Right forelimb (tissue), 1 donor: ENCODE measurements at regions not wholly inside any gene's neighbourhood (a gene's known extent, or its start where the extent isn't known, plus 50 kb on each side); places are given as distances from the start of the nearest gene placed in this dataset.

Experiments
- DNase-seq: peaks from one replicate; pipeline ENCODE4 v3.0.0-alpha.2; 2018

DNA sequence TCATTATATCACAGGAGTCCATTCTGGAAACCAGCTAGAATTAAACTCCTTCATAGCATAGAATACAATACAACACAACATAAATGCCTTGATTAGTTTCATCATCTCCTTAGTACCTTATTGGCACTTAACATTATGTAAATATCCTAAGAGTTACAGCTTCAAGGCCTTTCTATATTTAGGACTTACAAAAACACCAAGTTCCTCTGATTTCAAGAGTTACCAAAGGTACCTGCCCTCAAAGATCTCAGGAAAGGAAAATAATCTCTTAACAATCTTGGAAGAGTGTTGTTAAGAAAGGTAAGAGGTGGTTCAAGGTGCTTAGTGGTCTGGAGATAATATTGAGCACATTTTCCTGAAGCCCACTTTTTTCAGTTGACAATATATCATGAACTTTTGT is 477.7 kb downstream of the IGSF11 start:
- no peak for DNase-seq

DNA sequence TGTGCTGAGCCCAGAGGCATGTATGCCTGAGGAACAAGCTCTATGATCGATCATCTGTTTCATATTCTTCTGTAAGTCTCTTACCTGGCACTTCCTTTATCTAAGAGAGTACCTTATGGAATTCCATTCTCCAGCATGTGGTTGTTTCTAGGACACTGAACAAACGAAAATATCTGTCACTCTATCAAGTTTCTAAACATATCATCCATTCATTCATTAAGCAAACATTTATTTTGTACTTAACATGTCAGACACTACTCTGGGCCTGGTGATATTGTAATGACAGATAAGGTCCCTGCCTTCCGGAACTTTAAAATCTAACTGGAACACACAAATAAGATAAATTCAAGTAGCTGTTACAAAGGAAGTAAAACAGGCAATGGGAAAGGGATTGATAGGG is 477.1 kb downstream of the IGSF11 start:
- no peak for DNase-seq

DNA sequence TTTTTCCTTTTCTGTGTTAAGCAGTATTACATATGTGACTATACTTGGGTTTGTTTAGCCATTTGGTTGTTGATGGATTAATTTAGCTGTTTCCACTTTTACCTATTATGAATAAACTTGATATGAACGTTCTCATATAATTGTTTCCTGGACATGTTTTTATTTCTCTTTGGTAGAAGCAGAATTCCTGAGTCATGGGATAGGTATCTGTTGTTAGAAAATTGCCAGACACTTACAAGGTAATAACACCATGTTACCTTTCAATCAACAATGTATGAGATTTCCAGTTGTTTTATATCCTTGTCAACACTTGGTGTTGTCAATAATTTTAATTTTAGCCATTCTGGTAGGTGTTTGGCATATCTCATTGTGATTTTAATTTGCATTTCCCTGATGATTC is 475.4 kb downstream of the IGSF11 start:
- no peak for DNase-seq

DNA sequence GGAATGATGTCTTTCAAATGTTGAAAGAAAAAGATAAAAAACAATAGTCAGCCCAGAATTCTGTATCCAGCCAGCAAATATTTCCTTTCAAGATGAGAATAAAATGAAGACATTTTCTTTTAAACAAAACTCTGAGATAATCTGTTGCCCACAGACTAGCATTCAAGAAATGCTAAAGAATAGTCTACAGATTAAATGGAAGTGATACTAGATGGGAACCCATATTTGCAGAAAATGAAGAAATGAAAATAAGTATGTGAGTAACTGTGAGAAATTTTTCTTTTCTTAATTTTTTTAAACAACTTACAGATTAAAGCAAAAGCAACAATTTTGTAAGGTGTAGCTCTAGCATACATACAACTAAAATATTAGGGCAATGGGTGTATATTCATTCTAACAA is 469.8 kb downstream of the IGSF11 start:
- DNase-seq, result no peak

DNA sequence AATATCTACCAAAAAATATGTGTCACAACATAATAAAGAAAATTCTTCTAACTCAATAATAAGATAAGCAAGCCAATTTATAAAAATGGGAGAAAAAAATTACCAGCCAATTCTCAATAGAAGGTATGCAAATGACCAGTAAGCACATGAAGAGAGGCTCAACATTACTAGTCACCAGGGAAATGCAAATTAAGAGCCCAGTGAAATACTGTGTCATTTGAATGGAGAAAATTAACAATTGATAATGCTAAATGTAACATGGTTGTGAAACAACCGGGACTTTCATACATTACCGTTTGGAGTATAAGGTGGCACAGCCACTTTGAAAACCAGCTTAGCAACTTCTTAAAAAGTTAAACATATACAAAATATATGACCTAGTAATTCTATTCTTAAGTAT is 460.7 kb downstream of the IGSF11 start:
- DNase-seq, result no peak

DNA sequence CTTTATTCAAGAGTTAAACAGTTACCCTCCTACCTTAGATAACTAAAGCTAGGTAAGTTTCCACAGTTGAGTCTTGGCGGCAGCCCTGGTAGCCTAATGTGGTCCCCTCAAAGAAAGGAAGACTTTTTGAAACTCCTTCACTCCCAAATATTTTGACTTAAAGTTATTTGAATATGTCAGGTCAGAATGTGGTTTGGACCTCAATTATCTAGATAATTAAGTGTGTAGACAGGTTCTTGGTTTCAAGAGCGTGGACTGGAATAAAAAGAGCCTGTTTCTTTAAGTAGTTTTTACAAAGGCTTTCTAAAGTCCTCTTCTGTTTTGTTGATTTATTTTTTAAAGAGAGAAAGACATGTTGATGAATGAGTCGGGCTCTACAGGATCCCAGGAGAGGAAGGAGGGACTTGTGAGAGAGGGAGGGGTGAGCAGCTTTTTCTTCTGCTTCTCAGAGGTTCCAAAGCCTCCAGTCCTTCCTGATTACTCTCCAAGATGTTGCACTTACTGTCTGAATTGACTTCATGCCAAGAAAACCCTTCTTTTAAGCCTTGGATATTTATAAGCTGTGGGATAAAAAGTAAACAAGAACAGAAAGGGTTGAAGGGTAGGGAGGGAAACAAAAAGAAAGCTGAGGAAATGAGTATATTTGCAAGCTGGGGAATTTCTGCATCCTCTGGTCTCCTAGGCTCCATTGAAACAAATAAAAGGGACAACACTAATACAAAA is 457.4 kb downstream of the IGSF11 start:
- DNase-seq, result no peak

DNA sequence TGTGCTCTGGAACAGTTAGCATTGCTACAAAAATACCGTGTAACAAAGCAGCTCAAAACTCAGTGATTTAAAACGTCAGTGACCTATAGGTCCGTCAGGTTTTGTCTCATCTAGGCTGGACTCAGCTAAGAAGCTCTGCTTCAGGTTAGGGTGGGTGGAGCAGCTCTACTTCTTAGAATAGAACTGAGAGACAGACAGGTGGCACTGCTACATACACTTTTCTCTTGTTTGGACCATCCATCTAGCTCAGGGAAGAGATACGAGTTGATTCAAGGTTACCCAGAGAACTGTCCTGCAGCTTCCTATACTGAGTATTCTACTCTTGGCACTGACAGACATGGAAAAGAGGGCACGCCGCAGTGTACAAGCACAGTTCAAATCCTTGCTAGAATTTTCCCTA is 456.1 kb downstream of the IGSF11 start:
- no peak for DNase-seq

DNA sequence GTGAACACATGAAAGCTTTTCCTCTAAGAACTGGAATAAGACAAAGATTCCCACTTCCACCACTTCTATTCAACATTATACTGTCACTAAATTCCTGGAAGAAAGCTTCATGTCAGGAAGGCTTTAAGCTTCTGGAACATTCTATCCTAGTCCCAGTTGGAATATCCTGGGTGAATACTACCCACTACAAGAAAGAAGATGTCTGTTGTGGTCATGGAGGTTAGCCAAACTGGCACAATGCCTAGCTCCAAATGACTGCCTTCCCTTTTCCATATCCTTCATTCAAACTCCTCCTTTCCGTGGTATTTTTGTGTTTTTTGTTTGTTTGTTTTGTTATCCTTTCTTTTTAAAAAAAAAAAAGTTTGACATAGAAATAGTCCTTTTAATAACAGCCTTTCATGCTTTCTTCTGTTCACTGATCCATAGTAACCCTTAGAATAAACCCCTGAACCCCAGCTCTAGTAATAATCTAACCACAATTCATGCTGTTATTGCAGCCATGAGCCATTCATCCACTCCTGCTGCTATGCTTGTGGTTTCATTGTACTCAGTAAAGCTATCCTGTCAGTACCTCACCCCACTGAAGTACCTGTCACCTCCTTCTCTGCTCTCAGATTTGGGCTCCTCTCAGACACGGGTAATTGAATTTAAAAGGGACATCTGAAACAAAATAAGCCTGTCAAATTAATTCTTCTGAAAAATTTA is 447.5 kb downstream of the IGSF11 start:
- no peak for DNase-seq

DNA sequence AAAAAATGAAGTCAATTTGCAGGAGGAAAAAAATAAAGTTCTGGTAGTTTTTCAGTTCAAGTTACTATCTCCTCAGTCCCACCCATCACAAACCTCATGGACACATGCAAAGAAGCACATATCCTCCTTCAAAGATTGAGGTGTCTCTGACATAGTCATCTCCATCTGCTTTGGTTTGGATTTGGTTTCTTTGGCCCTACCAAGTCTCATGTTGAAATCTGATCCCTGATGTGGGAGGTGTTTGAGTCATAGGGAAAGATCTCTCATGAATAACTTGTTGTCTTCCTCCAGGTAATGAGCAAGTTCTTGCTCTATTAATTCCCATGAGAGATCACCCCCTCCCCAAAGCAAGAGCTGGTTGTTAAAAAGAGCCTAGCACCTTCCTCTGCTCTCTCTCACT is 446.8 kb downstream of the IGSF11 start:
- DNase-seq, result no peak

DNA sequence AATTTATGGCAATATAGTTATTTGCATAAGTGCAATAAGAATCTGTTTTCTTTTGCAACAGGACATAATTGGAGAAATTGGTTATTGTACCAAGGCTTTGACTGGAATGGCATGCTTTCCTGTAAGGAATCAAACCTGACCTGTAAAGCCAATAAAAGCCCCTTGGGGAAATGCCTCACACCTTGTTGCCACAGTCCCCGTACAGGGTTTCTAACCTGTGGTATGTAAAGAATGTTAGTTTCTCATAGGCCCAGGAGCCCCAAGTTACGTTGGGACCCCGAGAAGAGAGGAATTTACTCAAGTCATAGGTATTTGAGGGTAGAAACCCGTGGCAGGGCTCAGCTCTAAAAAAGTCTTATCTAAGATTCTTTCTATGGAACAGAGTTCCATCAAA is 441.4 kb downstream of the IGSF11 start:
- DNase-seq, result no peak

DNA sequence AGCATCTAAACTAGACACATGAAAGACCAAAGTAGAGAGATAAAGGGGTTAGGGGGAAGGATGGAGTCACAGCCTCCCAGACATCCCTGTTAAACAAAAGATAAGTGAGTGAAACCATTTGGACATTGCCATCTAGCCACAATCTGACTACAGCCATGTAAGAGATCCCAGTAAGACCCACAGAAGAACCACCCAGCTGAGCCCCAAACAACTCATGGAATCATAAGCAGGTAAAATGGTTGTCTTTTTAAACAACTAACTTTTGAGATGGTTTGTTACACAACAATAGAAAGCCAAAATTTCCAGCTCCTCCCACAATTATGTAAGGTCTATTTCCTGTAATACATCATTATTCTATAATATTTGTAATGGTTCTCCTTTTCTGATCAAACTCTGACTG is 437.5 kb downstream of the IGSF11 start:
- DNase-seq, result no peak

DNA sequence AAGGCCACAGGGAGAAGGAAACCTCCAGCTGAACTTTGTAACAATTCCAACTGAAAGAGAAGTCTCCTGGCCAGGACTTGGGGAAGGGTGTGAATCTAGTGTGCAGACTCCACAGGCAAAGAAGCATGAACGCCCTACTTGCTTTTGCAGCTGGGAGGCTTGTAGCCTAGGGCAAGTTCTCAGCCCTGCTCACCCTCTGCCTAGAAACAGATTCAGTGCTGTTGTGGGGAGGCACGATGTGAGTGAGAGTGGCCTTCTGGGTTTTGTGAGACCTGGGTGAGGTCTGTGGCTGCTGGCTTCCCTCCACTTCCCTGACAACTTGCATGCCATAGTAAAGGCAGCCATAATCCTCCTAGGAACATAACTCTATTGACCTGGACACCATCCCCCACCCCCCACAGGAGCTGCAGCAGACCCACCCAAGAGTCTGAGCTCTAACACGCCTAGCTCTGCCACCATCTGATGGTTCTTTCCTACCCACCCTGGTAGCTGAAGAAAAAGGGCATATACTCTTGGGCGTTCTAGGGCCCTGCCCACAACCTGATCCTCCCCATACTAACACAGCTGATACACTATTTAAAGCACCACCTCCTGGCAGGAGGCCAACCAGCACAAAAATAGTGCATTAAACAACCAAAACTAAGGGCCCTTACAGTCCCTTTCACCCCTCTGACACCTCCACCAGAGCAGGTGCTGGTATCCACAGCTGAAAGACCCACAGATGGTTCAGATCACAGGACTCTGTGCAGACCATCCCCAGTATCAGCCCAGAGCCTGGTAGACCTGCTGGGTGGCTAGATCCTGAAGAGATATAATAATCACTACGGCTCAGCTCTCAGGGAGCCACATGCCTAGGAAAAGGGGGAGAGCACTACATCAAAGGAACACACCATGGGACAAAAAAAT is 426.5 kb downstream of the IGSF11 start:
- no peak for DNase-seq

DNA sequence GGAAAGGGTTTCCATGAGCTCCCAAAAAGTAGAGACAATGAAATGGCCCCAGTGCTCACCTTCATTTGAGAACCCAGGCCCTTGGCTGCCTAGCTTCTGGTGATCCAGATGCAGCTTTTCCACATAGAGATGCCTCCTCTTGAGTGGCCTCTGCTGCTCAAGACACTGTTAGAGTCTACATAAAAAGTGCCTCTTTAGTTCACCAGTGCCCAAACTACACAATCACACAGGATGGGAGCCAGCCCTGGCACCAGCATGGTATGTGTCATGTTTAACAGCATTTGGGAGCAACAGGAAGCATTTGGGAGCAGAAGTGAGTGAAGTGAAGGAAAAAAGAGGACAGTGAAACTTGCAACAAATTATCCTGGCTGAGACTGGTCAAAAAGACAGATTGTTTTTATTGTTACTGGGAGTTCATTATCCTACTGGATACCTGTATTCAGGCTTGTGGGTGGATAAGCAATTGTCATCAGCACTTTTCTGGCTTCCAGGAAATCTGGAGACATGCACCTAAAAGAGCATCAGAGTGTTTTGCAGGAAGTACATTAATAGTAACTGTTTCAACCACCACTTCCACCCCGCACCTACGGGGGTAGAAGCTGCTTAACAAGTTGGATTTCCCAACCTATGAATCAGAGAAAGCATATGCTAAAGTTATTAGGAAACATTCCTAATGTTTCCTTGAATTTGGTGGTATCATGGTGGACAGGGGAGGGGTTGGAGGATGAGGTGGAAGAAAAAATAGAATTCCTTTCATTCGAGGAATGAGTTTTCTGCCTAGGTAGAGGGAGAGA is 416.2 kb downstream of the IGSF11 start:
- no peak for DNase-seq

DNA sequence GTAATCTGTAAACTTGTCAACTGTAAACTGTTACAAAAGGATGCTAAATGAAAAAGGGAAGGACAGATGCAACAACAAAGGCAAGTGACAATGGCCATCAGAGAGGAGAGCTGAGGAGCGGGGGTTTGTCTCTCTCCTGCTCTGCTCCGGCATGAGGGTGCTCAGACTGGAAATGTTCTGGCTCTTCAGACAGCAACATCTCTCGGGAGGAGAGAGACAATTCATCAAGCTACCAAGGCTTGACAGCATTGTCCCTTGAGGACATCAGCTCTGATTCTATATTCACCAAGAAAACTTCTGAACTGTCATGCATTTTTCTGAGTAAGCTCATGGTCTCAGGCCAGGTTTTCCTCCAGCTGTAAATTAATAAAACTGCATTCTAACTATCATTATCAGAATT is 408.2 kb downstream of the IGSF11 start:
- DNase-seq, result no peak

DNA sequence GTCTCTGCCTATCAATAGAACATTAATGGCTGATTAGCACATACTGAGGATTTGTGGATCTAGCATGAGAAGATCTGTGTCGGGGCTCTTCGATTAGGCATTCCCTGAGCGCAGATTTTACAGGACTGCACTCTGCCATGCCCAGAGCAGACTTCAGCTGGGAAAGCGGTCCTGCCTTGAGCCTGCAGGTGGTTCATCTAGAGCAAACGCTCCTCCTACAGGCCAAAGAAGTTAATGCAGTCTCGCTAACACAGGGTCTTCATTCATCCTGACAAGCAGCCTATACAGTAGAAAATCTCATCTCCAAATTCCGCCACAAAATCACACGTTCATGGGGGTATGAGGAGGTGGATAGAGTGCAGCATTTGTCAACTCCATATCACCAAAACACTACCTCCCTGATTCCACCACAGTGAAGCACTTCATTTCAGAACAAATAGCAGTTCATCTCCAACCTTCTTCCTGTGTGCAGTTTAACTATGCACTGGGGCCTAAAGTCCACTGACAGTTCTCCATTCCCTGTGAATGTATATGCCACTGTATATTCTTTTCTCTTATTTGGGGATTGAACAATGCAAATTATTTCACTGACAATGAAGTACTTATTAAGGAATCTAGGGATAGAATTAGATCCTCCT is 405.8 kb downstream of the IGSF11 start:
- peak; percentile 70 for DNase-seq

DNA sequence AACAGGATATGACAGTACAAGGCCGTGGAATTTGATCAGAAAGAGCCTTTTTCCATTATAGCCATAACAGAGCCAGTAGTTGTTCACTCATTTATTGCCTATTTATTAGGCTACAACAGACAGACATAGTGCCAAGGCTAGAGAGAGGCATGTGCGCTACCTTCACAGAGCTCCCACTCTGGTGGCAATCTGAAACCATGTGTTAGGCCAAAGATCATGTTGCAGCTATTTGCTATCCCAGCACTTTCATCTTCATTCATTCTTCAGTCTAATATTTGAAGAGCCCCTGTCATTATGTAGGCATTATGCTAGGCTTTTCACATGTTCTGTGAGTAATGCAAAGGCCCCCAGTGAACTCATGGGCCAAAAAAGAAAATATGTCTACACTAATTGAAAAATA is 404.8 kb downstream of the IGSF11 start:
- DNase-seq, result no peak

DNA sequence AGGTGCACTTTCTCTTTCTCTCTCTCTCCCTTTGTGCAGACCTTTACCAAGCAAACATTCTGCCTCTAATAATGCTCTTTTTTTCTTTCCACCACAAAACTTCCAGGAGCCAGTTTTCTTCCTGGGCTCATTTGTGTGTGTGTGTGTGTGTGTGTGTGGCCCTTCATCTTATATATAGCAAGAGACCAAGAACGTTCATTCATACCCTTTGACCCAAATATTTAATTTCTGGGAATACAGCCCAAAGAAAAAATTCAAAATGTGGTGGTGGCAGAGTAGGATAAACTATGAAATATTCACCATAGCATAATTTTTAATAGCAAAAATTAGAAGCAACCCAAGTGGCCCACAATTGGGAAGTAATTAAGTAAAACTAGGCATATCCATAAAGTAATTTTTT is 398.9 kb downstream of the IGSF11 start:
- no peak for DNase-seq

DNA sequence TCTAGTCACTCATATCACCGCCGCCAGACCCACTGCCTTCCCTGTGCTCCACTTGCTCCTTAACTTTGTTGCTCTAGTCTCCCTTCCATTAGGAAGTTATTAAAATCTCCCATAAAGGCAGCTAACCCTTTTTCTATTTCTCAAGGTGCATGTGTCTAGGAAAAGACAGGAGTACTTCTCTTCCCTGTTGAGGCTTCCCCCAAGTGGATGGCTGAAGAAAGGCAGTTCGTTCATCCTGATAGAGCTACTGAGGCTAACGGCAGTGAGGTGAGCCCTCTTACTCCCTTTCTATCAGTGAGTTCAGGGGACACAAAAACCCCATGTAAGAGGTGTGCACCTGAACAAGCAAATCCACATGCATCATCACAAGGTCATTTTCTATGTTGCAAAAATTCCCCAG is 397.8 kb downstream of the IGSF11 start:
- DNase-seq, result no peak

DNA sequence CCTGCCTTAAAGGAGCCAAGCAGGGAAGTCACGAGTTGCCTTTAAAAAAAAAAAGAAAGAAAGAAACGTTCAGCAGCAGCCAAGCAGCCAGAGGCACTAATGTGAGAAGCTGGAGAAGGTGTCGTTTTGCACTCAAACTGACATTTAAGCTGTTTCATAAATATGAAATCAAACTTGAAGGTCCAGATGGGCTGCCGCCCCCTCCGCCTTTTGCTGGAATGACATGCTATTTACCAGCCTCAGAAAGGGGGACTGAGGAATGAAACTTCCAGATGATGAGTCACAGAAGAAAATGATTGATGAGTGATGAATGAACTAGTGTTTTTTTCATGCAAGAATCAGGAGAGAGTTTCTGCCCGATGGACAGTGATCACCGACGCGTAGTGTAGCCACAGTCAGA is 396.8 kb downstream of the IGSF11 start:
- no peak for DNase-seq

DNA sequence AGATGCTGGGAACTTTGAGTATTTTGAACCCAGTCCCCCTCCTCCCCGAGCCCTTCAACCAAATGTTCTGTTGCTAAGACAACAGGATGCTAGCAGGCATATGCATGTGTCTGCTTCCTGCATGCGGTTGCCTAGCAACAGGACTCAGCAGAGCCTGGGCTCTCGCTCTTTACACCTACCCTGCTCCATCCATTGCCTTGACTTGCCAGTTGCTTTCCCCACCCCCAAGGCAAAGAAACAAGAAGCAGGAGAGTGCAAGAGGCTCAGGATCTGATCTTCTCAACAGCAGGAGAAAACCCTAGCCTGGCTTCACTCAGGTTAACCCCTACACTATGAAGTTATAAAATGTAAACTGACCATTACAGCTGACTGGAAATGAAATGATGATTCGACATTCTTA is 393.0 kb downstream of the IGSF11 start:
- no peak for DNase-seq

DNA sequence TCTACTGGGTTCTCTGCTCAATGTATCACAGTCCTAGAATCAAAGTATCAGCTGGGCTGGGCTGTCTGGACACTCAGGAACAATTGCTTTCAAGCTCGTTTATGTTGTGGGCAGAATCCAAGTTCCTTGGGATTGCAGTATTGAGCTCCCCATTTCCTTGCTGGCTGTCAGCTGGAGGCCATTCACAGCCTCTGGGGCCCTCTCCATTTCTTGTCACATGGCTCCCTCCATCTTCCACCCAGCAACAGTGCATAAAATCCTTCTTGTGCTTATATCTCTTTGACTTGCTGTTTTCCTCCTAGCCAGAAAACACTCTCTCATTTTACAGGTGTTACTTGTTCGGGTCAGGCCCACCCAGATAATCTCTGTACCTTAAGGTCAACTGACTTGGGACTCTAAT is 363.5 kb downstream of the IGSF11 start:
- no peak for DNase-seq

DNA sequence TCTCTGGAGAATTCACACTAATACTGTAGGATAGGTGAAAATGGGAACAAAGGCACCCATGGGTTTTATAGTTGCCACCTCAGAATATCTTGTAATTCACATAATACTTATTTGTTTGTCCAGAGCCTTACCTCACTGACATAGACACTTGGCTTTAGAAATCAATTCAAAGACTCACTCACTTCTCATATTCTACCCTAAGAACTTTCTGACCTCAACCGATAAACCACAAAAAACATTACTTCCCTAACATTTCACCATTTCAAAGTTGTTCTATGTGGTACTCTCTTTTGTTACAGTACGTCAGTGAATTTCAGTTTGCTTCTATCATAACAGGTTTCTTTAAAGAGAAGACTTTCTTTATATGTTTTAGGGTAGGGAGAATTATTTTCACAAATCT is 359.3 kb downstream of the IGSF11 start:
- DNase-seq, result no peak
